HG03095 (cell line): ENCODE measurements at regions not wholly inside any gene's neighbourhood (a gene's known extent, or its start where the extent isn't known, plus 50 kb on each side); places are given as distances from the start of the nearest gene placed in this dataset.

Source experiments
- ATAC-seq: cut with Tn5 transposase; IDR thresholded peaks from one replicate; pipeline ENCODE4 v1.9.1; 2021; ENCODE audit warnings: moderate library complexity; ENCODE audit not compliant: unreplicated experiment

- ATAC-seq = no peak
These were observed 133.8 kb downstream of the GMNC start for GRCh38 chr3:190728574-190729246.

GRCh38 chr3:190722181-190722905 is 140.2 kb downstream of the GMNC start:
- no peak for ATAC-seq

GRCh38 chr3:190721330-190721729 is 141.2 kb downstream of the GMNC start:
- ATAC-seq = peak; percentile 88

DNA sequence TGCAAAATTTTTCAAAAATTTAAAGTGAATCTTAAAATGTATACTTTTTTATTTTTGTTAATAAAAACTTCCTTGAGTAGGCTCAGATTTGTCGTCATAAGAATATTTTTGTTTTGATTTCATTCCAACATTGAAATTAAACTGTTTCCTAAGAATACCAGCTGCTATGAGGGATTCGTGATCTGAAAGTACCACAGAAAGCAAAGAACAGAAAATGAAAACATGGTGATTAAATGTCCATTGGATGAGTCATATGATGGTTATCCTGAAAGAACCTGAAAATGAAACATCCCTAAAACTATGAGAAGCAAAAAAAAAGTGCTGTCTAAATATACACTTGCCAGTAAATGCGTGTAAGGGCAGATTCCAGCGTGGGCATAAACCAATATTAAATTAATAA is 143.8 kb downstream of the GMNC start:
- ATAC-seq = no peak

DNA sequence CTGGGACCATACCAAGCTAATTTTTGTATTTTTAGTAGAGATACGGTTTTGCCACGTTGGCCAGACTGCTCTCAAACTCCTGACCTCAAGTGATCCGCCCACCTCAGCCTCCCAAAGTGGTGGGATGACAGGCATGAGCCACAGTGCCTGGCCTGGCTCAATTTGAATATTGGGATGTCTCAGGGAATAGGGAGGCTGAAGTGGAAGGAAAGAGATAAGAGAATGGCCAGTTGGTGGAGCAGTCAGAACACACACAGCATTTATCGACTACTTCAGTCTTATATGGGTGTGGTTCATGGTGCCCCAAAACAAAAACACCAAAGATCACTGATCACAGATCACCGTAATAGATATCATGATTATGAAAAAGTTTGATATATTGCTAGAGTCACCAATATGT is 144.4 kb downstream of the GMNC start:
- no peak for ATAC-seq

- no peak for ATAC-seq
These were observed 145.5 kb downstream of the GMNC start for GRCh38 chr3:190716961-190717360.

DNA sequence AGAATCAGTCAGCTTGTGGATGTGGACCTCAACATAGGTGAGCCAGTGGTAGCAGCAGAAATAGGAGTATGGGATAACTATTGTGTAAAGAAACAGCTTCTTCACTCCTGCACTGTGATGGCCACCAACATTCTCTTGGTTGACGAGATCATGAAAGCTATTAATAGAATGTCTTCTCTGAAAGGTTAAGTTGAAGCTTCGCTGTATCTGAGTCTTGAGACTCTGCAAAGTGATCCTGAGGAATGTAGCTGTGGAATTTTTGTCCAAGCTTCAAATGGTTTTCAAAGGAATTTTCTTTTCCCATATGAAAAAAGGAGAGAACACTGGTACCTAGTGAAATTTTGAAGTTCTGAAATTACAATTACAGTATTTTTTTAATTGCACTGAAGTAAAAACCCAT is 146.3 kb downstream of the GMNC start:
- ATAC-seq = no peak

GRCh38 chr3:190710723-190711122 is 151.8 kb downstream of the GMNC start:
- ATAC-seq = no peak

GRCh38 chr3:190709351-190709773 is 153.1 kb downstream of the GMNC start:
- no peak for ATAC-seq
